ENCODE measurements at regions not wholly inside any gene's neighbourhood (a gene's known extent, or its start where the extent isn't known, plus 50 kb on each side); places are given as distances from the start of the nearest gene placed in this dataset.
A peak's percentile ranks its signal among the peaks of the same experiment; 100 is the strongest.

GRCh38 chr5:74497706-74498105 lies 142.8 kb downstream of the ENC1 start:
- no peak for DNase-seq

- no peak for DNase-seq
These were observed 147.1 kb downstream of the ENC1 start for GRCh38 chr5:74493411-74493810.

- peak; percentile 3 for DNase-seq
These were observed 148.3 kb downstream of the ENC1 start for GRCh38 chr5:74492230-74492629.

GRCh38 chr5:74491586-74491985 lies 148.9 kb downstream of the ENC1 start:
- DNase-seq: no peak

GRCh38 chr5:74490814-74491213 lies 149.7 kb downstream of the ENC1 start:
- no peak for DNase-seq

- DNase-seq: no peak
These were observed 157.5 kb downstream of the ENC1 start for GRCh38 chr5:74482990-74483389.

GRCh38 chr5:74482523-74482922 lies 158.0 kb downstream of the ENC1 start:
- DNase-seq: no peak

GRCh38 chr5:74481357-74481756 lies 159.2 kb downstream of the ENC1 start:
- DNase-seq: peak; percentile 4

- DNase-seq: no peak
These were observed 160.3 kb downstream of the ENC1 start for GRCh38 chr5:74480201-74480600.

GRCh38 chr5:74478328-74478727 lies 162.2 kb downstream of the ENC1 start:
- no peak for DNase-seq

- no peak for DNase-seq
These were observed 162.8 kb downstream of the ENC1 start for GRCh38 chr5:74477761-74478160.

- DNase-seq: peak; percentile 53
These were observed 163.6 kb downstream of the ENC1 start for GRCh38 chr5:74476819-74477453.

- peak; percentile 14 for DNase-seq
These were observed 164.3 kb downstream of the ENC1 start for GRCh38 chr5:74476046-74476818.

GRCh38 chr5:74471875-74472274 lies 168.7 kb downstream of the ENC1 start:
- DNase-seq: no peak

GRCh38 chr5:74469234-74469994 lies 171.1 kb downstream of the ENC1 start:
- no peak for DNase-seq

GRCh38 chr5:74468421-74468820 lies 172.1 kb downstream of the ENC1 start:
- no peak for DNase-seq

GRCh38 chr5:74465724-74466123 lies 174.8 kb downstream of the ENC1 start:
- no peak for DNase-seq

GRCh38 chr5:74464512-74465209 lies 175.9 kb downstream of the ENC1 start:
- no peak for DNase-seq

- no peak for DNase-seq
These were observed 178.2 kb downstream of the ENC1 start for GRCh38 chr5:74462356-74462755.

GRCh38 chr5:74461251-74461650 lies 179.3 kb downstream of the ENC1 start:
- DNase-seq: no peak

GRCh38 chr5:74460694-74461093 lies 179.8 kb downstream of the ENC1 start:
- no peak for DNase-seq

- DNase-seq: no peak
These were observed 180.5 kb downstream of the ENC1 start for GRCh38 chr5:74459984-74460383.

- DNase-seq: no peak
These were observed 182.7 kb downstream of the ENC1 start for GRCh38 chr5:74457876-74458275.
